ENCODE measurements at regions not wholly inside any gene's neighbourhood (a gene's known extent, or its start where the extent isn't known, plus 50 kb on each side); places are given as distances from the start of the nearest gene placed in this dataset.

DNA sequence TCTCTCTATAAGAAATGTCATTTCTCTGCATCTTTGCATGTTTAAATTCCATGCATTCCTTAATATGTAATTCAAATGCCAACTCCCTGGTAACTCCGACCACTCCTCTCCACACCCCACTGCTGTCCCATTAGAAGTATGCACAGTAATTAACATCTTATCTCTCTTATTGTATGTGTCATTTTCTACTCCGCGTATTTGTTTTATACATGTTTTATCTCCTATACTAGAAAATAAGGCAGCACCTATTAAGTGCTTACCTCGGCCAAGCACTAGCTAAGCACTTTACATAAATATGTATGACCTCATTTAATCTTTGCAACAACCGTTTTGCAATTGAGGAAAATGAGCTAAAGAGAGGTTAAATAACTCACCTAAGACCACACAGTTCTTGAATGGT is 469.8 kb downstream of the BCAT1 start:
- H3K9ac ChIP-seq (ENCODE audit: insufficient read depth in 1 of 2, low read length in 2 of 2): no peak overlapping the region
- 75 to 80% methylated on average over 5 of the region's 5 CpGs for WGBS, 2 donors
- ATAC-seq (ENCODE audit: insufficient read depth, low FRiP score) (no peak), DNase-seq (no peak)
- no peaks in the 10 kb centered on the region for H3K9me3 ChIP-seq (ENCODE audit: control insufficient read depth in 4 of 4, insufficient read depth in 3 of 4, low read length in 3 of 4)
- H3K4me3 ChIP-seq: no peak overlapping the region
- H3K27ac ChIP-seq (ENCODE audit: low read depth in 1 of 2, low read length in 1 of 2): no peak overlapping the region
- H3K27me3 ChIP-seq (ENCODE audit: control insufficient read depth in 3 of 3, insufficient read depth in 3 of 3, low read length in 2 of 3): no peaks in the 10 kb centered on the region
- H3K4me1 ChIP-seq (ENCODE audit: control insufficient read depth in 5 of 5, insufficient read depth in 5 of 5, low read length in 5 of 5): no peaks in the 10 kb centered on the region
- TF ChIP-seq, protein P1, sequence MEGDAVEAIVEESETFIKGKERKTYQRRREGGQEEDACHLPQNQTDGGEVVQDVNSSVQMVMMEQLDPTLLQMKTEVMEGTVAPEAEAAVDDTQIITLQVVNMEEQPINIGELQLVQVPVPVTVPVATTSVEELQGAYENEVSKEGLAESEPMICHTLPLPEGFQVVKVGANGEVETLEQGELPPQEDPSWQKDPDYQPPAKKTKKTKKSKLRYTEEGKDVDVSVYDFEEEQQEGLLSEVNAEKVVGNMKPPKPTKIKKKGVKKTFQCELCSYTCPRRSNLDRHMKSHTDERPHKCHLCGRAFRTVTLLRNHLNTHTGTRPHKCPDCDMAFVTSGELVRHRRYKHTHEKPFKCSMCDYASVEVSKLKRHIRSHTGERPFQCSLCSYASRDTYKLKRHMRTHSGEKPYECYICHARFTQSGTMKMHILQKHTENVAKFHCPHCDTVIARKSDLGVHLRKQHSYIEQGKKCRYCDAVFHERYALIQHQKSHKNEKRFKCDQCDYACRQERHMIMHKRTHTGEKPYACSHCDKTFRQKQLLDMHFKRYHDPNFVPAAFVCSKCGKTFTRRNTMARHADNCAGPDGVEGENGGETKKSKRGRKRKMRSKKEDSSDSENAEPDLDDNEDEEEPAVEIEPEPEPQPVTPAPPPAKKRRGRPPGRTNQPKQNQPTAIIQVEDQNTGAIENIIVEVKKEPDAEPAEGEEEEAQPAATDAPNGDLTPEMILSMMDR (IDR thresholded peaks at IDR 0.05; ENCODE audit: control extremely low read depth, extremely low read depth): no peak
- H3K36me3 ChIP-seq (ENCODE audit: control insufficient read depth in 4 of 4, insufficient read depth in 4 of 4, low read length in 4 of 4): no peaks in the 10 kb centered on the region

DNA sequence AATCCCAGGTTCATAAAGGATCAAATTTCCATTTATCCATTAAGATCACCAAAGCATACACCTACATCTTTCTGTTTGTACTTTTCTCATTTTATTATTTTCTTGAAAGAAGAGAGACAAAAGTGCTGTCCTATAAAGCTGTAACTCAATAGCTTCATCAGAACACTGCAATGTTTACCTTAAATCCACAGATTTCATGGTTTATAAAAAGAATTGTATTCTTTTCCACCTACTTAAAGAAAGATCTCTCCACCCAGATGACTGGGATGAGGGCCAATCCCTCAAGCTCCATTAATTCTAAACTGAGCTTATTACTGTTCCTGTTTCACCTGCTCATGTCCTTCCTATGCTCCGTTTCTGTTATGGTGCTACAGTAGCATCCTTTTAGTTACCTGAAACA is 470.6 kb downstream of the BCAT1 start:
- Histone ChIP-seq H3K27me3 (ENCODE audit: control insufficient read depth in 3 of 3, insufficient read depth in 3 of 3, low read length in 2 of 3) (no peaks in the 10 kb centered on the region), H3K27ac (ENCODE audit: low read depth in 1 of 2, low read length in 1 of 2) (no peak overlapping the region), H3K4me1 (ENCODE audit: control insufficient read depth in 5 of 5, insufficient read depth in 5 of 5, low read length in 5 of 5) (no peaks in the 10 kb centered on the region), H3K36me3 (ENCODE audit: control insufficient read depth in 4 of 4, insufficient read depth in 4 of 4, low read length in 4 of 4) (no peaks in the 10 kb centered on the region), H3K9me3 (ENCODE audit: control insufficient read depth in 4 of 4, insufficient read depth in 3 of 4, low read length in 3 of 4) (no peaks in the 10 kb centered on the region), H3K4me3 (no peak overlapping the region), H3K9ac (ENCODE audit: insufficient read depth in 1 of 2, low read length in 2 of 2) (no peak overlapping the region)
- no peak for ATAC-seq (ENCODE audit: insufficient read depth, low FRiP score)
- WGBS, 2 donors: 74 to 84% methylated on average over 1 of the region's 1 CpG
- DNase-seq: no peak
- TF ChIP-seq, protein P1 (IDR thresholded peaks at IDR 0.05; ENCODE audit: control extremely low read depth, extremely low read depth): no peak

DNA sequence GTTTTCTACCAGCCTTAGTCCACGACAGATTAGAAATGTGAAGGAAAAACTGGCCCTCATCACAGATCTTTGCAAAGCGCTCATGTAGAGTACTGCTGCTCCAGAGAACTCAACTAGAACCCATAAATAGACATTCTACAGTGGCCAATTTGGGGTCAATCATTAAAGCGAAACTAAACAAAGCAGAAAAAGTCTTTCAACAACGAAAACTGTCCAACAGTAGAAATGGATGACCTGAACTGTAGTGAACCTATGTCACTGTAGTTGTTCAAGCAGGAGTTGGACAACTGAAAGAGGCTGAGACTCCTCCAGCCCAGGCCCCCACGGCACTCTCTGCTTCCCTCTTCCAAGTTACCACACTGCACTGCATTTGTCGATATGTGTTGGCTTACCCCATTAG is 472.6 kb downstream of the BCAT1 start:
- 90% methylated on average over 6 of the region's 6 CpGs for WGBS, 2 donors
- Histone ChIP-seq H3K27ac (ENCODE audit: low read depth in 1 of 2, low read length in 1 of 2) (no peak overlapping the region), H3K9me3 (ENCODE audit: control insufficient read depth in 4 of 4, insufficient read depth in 3 of 4, low read length in 3 of 4) (no peaks in the 10 kb centered on the region), H3K36me3 (ENCODE audit: control insufficient read depth in 4 of 4, insufficient read depth in 4 of 4, low read length in 4 of 4) (no peaks in the 10 kb centered on the region), H3K9ac (ENCODE audit: insufficient read depth in 1 of 2, low read length in 2 of 2) (no peak overlapping the region), H3K4me3 (no peak overlapping the region), H3K27me3 (ENCODE audit: control insufficient read depth in 3 of 3, insufficient read depth in 3 of 3, low read length in 2 of 3) (no peaks in the 10 kb centered on the region), H3K4me1 (ENCODE audit: control insufficient read depth in 5 of 5, insufficient read depth in 5 of 5, low read length in 5 of 5) (no peaks in the 10 kb centered on the region)
- TF ChIP-seq, protein P1 (IDR thresholded peaks at IDR 0.05; ENCODE audit: control extremely low read depth, extremely low read depth): no peak
- DNase-seq (no peak), ATAC-seq (ENCODE audit: insufficient read depth, low FRiP score) (no peak)

DNA sequence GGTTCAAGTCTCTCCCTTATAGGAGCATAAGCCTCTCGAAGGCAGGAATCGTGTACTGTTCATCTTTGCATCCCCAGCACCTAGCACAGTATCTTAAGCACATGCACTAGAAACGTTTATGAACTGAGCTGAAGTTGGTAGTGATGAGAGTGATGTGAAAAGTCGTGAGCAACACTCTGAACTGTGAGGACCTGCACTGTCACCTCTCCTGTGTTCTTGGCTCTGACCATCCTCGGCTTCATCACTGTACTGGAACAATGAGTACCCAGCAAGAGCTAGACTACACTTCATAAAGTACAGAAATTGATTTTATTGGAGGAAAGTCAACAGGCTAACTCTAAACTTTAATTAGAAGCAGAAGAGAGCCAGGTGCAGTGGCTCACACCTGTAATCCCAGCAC is 473.6 kb downstream of the BCAT1 start:
- H3K27ac ChIP-seq (ENCODE audit: low read depth in 1 of 2, low read length in 1 of 2): no peak overlapping the region
- no peaks in the 10 kb centered on the region for H3K36me3 ChIP-seq (ENCODE audit: control insufficient read depth in 4 of 4, insufficient read depth in 4 of 4, low read length in 4 of 4)
- no peaks in the 10 kb centered on the region for H3K9me3 ChIP-seq (ENCODE audit: control insufficient read depth in 4 of 4, insufficient read depth in 3 of 4, low read length in 3 of 4)
- no peak overlapping the region for H3K4me3 ChIP-seq
- TF ChIP-seq, protein P1 (IDR thresholded peaks at IDR 0.05; ENCODE audit: control extremely low read depth, extremely low read depth): no peak
- WGBS, 2 donors: 87 to 92% methylated on average over 5 of the region's 5 CpGs
- H3K4me1 ChIP-seq (ENCODE audit: control insufficient read depth in 5 of 5, insufficient read depth in 5 of 5, low read length in 5 of 5): no peaks in the 10 kb centered on the region
- H3K27me3 ChIP-seq (ENCODE audit: control insufficient read depth in 3 of 3, insufficient read depth in 3 of 3, low read length in 2 of 3): no peaks in the 10 kb centered on the region
- no peak for DNase-seq
- ATAC-seq (ENCODE audit: insufficient read depth, low FRiP score): no peak
- H3K9ac ChIP-seq (ENCODE audit: insufficient read depth in 1 of 2, low read length in 2 of 2): no peak overlapping the region
